SK-N-MC (cell line): ENCODE measurements at regions not wholly inside any gene's neighbourhood (a gene's known extent, or its start where the extent isn't known, plus 50 kb on each side); places are given as distances from the start of the nearest gene placed in this dataset.

Source experiments
- EZH2 ChIP-seq: fragments of 200-600 bp; sonication (generic); IDR thresholded peaks from one replicate; pipeline ENCODE4 v1.6.1; 2017; ENCODE audit warnings: antibody characterized with exemption
- POLR2AphosphoS5 ChIP-seq: IDR thresholded peaks from 2 replicates; pipeline ENCODE4 v1.6.1; 2012; ENCODE audit warnings: mild to moderate bottlenecking, low read depth, low read length, borderline replicate concordance

DNA sequence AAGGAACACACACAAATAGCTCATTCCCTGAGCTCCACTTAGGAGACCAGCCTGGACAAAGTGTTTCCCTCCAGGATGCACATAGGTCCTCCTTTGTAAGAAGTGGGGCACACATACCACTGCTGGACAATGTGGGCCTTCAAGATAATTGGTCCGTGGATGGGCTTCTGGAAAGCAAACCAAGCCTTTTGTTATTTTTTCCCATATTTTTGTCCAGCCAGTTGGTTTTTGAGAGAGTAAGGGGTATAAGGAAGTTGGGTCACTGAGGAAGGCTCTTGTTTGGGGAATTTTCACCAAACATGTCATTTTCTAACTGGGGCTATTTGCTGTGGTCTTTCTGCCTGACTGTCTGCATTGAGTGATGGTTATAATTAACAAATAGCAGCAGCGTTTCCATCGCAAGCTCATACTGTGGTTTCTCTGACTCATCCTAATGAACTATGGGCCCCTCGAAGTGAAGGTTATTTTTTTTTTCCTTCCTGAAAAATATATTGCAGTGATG lies 306.3 kb upstream of the DUSP10 start:
- no peak for TF ChIP-seq POLR2AphosphoS5
- TF ChIP-seq EZH2 = no peak
